OCI-LY1 (cell line): ENCODE measurements at regions not wholly inside any gene's neighbourhood (a gene's known extent, or its start where the extent isn't known, plus 50 kb on each side); places are given as distances from the start of the nearest gene placed in this dataset.
A peak's percentile ranks its signal among the peaks of the same experiment; 100 is the strongest.

Experiments
- H2AFZ ChIP-seq: fragments of 200-600 bp; sonication (generic), shearing (Covaris generic); 2 replicates; pipeline ENCODE4 v1.6.0; 2014; ENCODE audit warnings: antibody characterized with exemption, mild to moderate bottlenecking, low read length
- H3F3A ChIP-seq: fragments of 200-600 bp; sonication (generic), shearing (Covaris generic); 2 replicates; pipeline ENCODE4 v1.6.0; 2014; ENCODE audit warnings: mild to moderate bottlenecking, antibody characterized with exemption, low read length, moderate library complexity; ENCODE audit not compliant: insufficient read depth
- H3K27ac ChIP-seq: fragments of 200-600 bp; sonication (generic); 2 replicates; pipeline ENCODE4 v1.5.1; 2014; ENCODE audit warnings: low read length, mixed run types, mild to moderate bottlenecking, low read depth; ENCODE audit not compliant: poor library complexity, severe bottlenecking
- H3K27me3 ChIP-seq: fragments of 200-600 bp; sonication (generic); 2 replicates; pipeline ENCODE4 v1.6.0; 2014; ENCODE audit warnings: antibody characterized with exemption, mild to moderate bottlenecking, low read length, moderate library complexity; ENCODE audit not compliant: insufficient read depth
- H3K36me3 ChIP-seq: fragments of 200-600 bp; sonication (generic); 2 replicates; pipeline ENCODE4 v1.6.1; 2014; ENCODE audit warnings: mild to moderate bottlenecking, antibody characterized with exemption, low read length, moderate library complexity, mixed read lengths; ENCODE audit not compliant: insufficient read depth
- H3K4me1 ChIP-seq: fragments of 200-600 bp; sonication (generic); 2 replicates; pipeline ENCODE4 v1.5.1; 2014; ENCODE audit warnings: mild to moderate bottlenecking, low read length, moderate library complexity; ENCODE audit not compliant: insufficient read depth, severe bottlenecking
- H3K4me2 ChIP-seq: fragments of 200-600 bp; sonication (generic), shearing (Covaris generic); 2 replicates; pipeline ENCODE4 v1.6.1; 2014; ENCODE audit warnings: low read length
- H3K4me3 ChIP-seq: fragments of 200-600 bp; sonication (generic); 2 replicates; pipeline ENCODE4 v1.5.1; 2014; ENCODE audit warnings: low read length, low read depth, mild to moderate bottlenecking, mixed read lengths; ENCODE audit not compliant: poor library complexity, severe bottlenecking
- H3K79me2 ChIP-seq: fragments of 200-600 bp; shearing (Covaris generic); 2 replicates; pipeline ENCODE4 v1.6.1; 2016; ENCODE audit warnings: mixed run types, low read length, mixed read lengths; ENCODE audit not compliant: insufficient read depth
- H3K9ac ChIP-seq: fragments of 200-600 bp; sonication (generic), shearing (Covaris generic); 2 replicates; pipeline ENCODE4 v1.6.1; 2014; ENCODE audit warnings: mild to moderate bottlenecking, low read length, mixed read lengths
- H3K9me2 ChIP-seq: fragments of 200-600 bp; sonication (generic), shearing (Covaris generic); 2 replicates; pipeline ENCODE4 v1.6.1; 2014; ENCODE audit warnings: low read depth, mild to moderate bottlenecking, low read length, mixed read lengths
- H3K9me3 ChIP-seq: fragments of 200-600 bp; shearing (Covaris generic); 2 replicates; pipeline ENCODE4 v1.6.1; 2014; ENCODE audit warnings: low read length, mixed read lengths
- H4K20me1 ChIP-seq: fragments of 200-600 bp; sonication (generic), shearing (Covaris generic); 2 replicates; pipeline ENCODE4 v1.6.0; 2016; ENCODE audit warnings: mild to moderate bottlenecking, low read length; ENCODE audit not compliant: insufficient read depth
- EZH2 ChIP-seq: fragments of 200-600 bp; sonication (generic), shearing (Covaris generic); IDR thresholded peaks from 2 replicates; pipeline ENCODE4 v1.8.0; 2017; ENCODE audit warnings: borderline replicate concordance, mixed run types, mild to moderate bottlenecking, antibody characterized with exemption, low read length, moderate library complexity, mixed read lengths
- TF ChIP-seq, protein P1 (sequence below): fragments of 200-600 bp; sonication (generic), shearing (Covaris generic); IDR thresholded peaks from 2 replicates; pipeline ENCODE4 v1.5.1; 2017; ENCODE audit warnings: mild to moderate bottlenecking, antibody characterized with exemption, low read length, moderate library complexity, mixed read lengths

DNA sequence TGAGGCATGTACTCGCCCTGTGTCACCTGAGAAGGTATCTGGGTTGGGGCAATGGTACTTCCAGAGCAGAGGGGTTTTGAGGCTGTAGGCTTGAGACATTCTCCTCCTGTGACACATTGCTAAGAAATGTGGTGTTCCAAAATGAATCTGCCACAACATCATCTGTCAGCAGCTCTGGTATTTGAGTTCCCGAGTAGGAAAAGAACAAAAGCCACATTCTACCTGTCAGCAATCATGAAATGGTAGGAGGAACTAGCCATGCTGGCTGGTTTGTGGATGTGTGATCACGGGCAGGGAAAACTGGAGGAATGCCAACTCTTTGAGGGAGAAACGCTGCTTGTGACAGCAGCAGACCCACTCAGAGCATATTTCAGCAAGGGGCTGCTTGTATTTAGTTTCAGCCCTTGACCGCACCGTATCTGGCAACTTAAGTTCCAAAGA is 579.4 kb upstream of the TBL1XR1 start:
- no peaks in the 10 kb centered on the region for H4K20me1 ChIP-seq
- no peak overlapping the region for H3K4me3 ChIP-seq
- H2AFZ ChIP-seq, result no peak overlapping the region
- no peaks in the 10 kb centered on the region for H3K9me3 ChIP-seq
- H3K36me3 ChIP-seq, result no peaks in the 10 kb centered on the region
- H3K27me3 ChIP-seq, result no peaks in the 10 kb centered on the region
- no peaks in the 10 kb centered on the region for H3K9me2 ChIP-seq
- no peaks in the 10 kb centered on the region for H3K79me2 ChIP-seq
- H3K4me1 ChIP-seq, result no peaks in the 10 kb centered on the region
- H3F3A ChIP-seq, result no peaks in the 10 kb centered on the region
- no peak overlapping the region for H3K27ac ChIP-seq
- TF ChIP-seq, protein P1, sequence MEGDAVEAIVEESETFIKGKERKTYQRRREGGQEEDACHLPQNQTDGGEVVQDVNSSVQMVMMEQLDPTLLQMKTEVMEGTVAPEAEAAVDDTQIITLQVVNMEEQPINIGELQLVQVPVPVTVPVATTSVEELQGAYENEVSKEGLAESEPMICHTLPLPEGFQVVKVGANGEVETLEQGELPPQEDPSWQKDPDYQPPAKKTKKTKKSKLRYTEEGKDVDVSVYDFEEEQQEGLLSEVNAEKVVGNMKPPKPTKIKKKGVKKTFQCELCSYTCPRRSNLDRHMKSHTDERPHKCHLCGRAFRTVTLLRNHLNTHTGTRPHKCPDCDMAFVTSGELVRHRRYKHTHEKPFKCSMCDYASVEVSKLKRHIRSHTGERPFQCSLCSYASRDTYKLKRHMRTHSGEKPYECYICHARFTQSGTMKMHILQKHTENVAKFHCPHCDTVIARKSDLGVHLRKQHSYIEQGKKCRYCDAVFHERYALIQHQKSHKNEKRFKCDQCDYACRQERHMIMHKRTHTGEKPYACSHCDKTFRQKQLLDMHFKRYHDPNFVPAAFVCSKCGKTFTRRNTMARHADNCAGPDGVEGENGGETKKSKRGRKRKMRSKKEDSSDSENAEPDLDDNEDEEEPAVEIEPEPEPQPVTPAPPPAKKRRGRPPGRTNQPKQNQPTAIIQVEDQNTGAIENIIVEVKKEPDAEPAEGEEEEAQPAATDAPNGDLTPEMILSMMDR, result no peak
- no peak for TF ChIP-seq EZH2
- H3K9ac ChIP-seq, result no peak overlapping the region
- no peak overlapping the region for H3K4me2 ChIP-seq

DNA sequence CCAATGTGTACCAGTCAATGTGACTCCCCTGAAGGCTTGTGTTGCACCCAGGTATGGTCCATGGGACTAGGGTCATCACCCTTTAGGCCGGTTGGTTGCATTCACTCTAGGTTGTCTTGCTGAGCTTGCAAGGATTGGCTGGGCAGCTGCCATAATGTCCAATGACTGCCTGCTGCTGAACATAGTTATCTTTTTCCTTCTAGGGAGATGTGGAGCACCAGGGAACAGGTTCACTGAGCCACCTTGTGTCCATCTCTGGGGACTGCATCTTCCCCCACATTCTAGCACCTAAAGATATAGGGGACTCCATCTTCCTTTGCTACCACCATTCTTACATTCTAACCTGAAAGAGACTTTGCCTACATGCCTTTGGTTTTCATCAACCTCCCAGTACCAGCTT is 580.4 kb upstream of the TBL1XR1 start:
- Histone ChIP-seq H3F3A (no peaks in the 10 kb centered on the region), H3K4me3 (no peak overlapping the region), H3K79me2 (no peaks in the 10 kb centered on the region), H2AFZ (no peak overlapping the region), H4K20me1 (no peaks in the 10 kb centered on the region), H3K9ac (no peak overlapping the region), H3K27ac (no peak overlapping the region), H3K4me1 (no peaks in the 10 kb centered on the region), H3K27me3 (no peaks in the 10 kb centered on the region), H3K36me3 (no peaks in the 10 kb centered on the region), H3K4me2 (no peak overlapping the region), H3K9me2 (no peaks in the 10 kb centered on the region), H3K9me3 (no peaks in the 10 kb centered on the region)
- no peak for TF ChIP-seq EZH2
- TF ChIP-seq, protein P1, result peak; percentile 88

DNA sequence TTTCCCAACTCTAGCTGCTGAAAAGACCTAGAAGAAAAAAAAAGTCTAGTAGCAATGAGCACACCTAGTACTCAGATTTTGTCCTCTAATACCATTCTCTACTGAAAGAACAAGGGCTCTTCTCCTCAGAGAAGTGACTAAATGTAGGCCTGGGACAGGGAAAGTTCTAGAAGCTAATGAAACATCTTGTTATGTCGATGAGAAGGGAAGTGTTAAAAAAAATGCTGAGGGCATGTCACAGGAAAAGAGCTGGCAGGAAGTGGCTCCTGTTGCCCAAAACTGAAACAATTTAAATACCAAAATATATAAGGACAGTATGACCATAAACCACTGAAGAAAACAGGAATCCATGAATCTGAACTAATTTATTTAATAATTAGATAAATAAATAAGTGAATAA is 581.4 kb upstream of the TBL1XR1 start:
- no peak for TF ChIP-seq EZH2
- TF ChIP-seq, protein P1, result no peak
- Histone ChIP-seq H3F3A (no peaks in the 10 kb centered on the region), H3K27me3 (no peaks in the 10 kb centered on the region), H4K20me1 (no peaks in the 10 kb centered on the region), H3K79me2 (no peaks in the 10 kb centered on the region), H3K27ac (no peak overlapping the region), H3K4me1 (no peaks in the 10 kb centered on the region), H3K4me2 (no peak overlapping the region), H3K9me3 (no peaks in the 10 kb centered on the region), H3K9me2 (no peaks in the 10 kb centered on the region), H3K4me3 (no peak overlapping the region), H3K36me3 (no peaks in the 10 kb centered on the region), H3K9ac (no peak overlapping the region), H2AFZ (no peak overlapping the region)
